GM12892 (cell line): ENCODE measurements at regions not wholly inside any gene's neighbourhood (a gene's known extent, or its start where the extent isn't known, plus 50 kb on each side); places are given as distances from the start of the nearest gene placed in this dataset.

Experiments used
- POLR2A ChIP-seq: IDR thresholded peaks from 2 replicates; pipeline ENCODE4 v1.6.1; 2011; ENCODE audit warnings: low read depth, low read length, control low read depth
- TAF1 ChIP-seq: IDR thresholded peaks from 2 replicates; pipeline ENCODE4 v1.6.1; 2011; ENCODE audit warnings: low read depth, mild to moderate bottlenecking, control low read depth, low read length, borderline replicate concordance

DNA sequence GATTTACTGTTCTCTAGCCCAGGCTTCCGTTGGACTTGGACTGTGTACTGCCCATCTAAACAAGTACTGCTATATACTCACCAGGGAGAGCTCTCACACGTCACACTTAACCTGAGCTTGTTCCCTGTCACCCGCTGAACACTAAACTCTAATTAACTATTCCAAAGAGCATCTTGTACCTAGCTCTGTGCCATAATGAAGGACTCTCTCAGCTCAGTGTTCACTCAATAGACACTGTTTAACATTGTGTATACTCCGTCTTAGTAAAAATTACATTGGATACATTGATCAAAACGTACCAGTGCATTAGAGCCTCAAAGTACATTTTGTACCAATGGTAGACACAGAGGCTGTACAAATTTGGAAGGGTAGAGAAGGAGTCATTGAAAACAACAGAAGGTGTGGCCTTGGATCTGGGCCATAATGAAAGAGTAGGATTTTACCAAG lies 55.4 kb upstream of the EPHA7 start:
- TF ChIP-seq TAF1: no peak
- TF ChIP-seq POLR2A: no peak
